Activated T-cell treated with anti-CD3 and anti-CD28 coated beads, Interleukin-2, amount 50 U/mL, for 1 hour (primary cell): ENCODE measurements at regions not wholly inside any gene's neighbourhood (a gene's known extent, or its start where the extent isn't known, plus 50 kb on each side); places are given as distances from the start of the nearest gene placed in this dataset.

Experiments
- DNase-seq: peaks from one replicate; pipeline ENCODE4 v3.0.0-alpha.2; 2020

- DNase-seq = no peak
Observed at GRCh38 chr5:173744551-173744950, 128.1 kb upstream of the BOD1 start.

- no peak for DNase-seq
Observed at GRCh38 chr5:173745123-173745522, 128.7 kb upstream of the BOD1 start.

DNA sequence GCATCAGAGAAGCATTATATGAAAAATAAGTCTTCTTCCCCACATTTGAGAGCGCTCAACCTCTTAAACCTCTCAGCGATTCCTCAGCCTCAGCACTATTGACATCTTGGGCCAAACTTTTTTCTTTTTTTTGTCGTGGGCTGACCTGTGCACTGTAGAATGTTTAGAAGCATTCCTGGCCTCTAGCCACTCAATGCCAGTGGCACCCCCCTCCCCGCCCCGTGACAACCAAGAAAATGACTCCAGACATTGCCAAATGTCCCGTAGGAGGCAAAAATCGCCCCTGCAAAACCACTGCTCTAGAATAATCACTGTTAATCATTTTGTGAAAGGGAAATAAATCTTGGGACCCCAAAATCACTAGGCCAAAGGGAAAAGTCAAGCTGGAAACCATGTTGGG lies 129.1 kb upstream of the BOD1 start:
- DNase-seq = no peak

DNA sequence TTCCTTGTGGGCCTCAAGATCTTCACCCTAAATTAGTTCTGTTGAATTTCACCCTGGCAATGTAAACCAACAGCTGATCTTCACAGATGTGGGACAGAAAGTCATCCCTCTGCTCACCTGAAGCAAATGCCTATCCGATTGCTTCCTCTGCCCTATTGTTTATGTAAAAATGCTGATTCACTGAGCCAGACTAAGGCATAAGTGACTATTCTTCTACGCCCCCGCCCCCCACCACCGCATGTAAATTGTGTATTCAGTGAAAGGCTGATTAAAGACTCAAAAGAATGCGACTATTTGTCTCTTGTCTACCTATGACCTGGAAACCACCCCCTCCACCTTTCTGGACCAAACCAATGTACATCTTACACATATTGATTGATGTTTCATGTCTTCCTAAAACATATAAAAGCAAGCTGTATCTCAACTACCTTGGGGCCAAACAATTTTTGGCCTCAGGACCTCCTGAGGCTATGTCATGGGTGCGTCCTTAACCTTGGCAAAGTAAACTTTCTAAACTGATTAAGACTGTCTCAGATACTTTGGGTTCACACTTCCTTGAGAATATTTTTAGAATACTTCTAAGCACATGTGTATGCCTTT lies 129.7 kb upstream of the BOD1 start:
- no peak for DNase-seq

- DNase-seq = no peak
Observed at GRCh38 chr5:173747876-173748275, 131.4 kb upstream of the BOD1 start.

GRCh38 chr5:173750538-173751265 lies 134.3 kb upstream of the BOD1 start:
- DNase-seq = no peak

GRCh38 chr5:173751266-173751600 lies 134.8 kb upstream of the BOD1 start:
- DNase-seq = no peak

DNA sequence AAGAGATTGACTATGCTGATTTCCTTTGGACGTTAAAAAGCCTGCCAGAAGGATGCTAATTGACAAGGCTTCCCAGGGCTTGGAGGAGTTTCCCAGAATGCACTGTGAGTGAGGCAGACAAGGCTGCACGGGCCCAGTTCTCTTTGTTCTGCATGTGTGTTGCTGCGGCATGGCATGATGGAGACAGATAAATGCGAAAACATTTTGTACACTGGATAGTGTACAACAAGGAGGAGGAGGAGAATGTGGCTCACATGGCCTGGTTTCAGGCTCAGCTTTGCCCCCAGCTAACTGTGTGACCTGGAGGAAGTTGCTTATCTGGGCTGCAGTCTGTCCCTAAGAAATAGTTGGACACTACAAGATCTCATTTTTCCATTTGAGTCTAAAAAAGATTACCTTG lies 135.5 kb upstream of the CPEB4 start:
- no peak for DNase-seq

DNA sequence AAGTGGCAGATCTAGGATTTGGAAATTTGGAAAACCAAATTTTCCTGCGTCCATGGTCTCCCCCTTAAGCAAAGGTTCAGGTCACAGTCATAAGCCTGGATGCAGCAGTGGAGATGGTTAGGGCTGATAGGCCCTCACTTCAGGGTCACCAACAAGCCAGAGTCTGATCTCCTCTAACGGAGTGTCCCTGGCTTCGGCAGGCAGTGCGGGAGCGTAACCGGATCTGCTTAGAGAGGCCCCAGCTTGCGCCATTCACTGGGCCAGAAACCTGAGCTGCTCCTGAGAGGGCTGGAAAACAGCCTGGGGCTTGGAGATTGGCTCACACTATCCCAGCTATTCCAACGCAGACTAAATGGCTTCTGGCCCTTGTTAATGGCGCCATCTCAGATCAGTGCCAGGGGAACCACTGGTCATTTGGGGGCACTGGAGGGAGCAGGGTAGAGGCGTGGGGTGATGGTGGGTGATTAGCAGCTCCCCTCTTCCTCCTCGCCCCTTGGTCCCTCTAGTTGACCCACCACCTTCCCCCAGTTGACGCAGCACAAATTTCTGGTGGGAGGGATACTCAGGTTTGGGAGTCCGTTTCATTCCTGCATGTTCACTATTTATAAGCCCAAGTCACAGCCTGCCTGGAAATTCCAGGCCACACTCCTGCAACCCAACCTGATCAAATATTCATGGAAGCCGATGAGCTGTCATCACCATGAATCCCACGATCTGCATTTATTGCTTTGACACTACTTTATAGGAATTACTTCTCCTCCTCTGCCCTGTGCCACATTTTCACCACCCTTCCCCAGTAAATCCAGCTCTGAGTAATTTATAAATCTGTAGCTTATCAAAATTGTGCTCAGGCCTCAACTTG lies 134.6 kb upstream of the CPEB4 start:
- no peak for DNase-seq

DNA sequence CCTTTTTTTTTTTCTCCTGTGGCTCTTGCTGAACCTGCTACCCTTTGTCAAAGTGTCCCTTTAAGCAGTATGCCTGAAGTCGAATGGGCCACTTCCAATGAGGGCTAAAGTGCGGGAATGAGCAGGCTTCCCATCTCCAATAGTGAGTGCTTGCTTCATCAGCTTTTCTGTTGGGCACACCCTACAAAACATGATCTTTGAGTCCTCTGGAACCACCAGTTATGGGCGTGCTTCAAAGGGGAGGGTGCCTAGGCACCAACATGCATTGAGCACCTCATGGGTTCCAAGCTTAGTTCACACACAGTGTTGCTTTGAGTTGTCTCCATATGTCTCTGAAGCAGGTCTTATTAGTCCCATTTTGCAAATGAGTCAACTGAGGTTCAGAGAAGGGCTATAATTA lies 132.8 kb upstream of the CPEB4 start:
- DNase-seq = no peak

GRCh38 chr5:173757403-173758209 lies 130.5 kb upstream of the CPEB4 start:
- DNase-seq = no peak

GRCh38 chr5:173758676-173759075 lies 129.5 kb upstream of the CPEB4 start:
- DNase-seq = no peak

DNA sequence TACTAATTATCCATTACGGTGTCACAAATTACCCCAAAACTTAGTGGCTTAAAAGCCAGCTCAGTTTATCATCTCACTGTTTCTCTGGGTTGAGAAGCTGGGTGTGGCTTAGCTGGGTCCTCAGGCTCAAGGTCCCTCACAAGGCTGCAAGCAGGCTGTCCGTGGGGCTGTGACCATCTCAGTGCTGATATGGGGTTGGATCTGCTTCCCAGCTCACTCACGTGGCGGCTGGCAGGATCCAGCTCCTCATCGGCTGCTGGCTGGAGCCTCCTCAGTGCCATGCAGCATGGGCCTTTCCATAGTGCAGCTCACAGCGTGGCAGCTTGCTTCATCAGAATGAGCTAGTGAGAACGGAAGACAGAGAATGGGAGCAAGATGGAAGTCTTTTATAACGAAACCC lies 128.5 kb upstream of the CPEB4 start:
- DNase-seq = no peak

GRCh38 chr5:173760461-173761177 lies 127.5 kb upstream of the CPEB4 start:
- DNase-seq = no peak

DNA sequence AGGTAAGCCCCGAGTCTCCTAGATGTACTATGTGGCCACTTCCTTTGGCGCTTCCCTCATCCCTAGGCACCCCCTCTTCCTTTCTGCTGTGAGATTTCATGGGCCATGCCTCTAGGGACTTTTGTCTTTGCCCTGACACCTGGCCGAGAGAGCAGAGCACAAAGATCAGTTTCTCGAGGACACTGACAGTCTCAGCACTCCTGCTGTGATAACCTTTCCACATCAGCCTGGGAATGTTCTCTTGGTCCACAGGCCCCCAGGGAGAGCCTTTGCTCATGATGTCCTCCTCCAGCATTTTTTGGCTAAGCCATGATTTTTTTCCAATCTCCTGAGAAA lies 127.0 kb upstream of the CPEB4 start:
- DNase-seq = no peak

GRCh38 chr5:173762045-173762444 lies 126.1 kb upstream of the CPEB4 start:
- no peak for DNase-seq

DNA sequence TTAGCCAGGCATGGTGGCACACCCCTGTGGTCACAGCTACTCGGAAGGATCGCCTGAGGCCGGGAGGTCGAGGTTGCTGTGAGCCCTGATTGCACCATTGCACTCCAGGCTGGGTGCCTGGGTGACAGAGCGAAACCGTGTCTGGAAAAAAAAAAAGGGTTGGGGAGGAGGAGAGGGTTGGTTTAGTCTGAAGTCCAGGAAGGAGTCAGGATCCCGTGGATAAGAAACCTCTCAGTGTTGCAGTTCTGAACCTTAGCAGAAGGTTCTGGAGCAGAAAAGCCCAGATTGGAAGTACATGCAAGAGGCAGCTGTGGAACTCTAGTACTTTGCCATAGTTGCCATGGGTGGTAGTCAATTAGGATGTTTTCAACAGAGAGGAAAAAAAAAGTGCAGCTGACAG lies 125.2 kb upstream of the CPEB4 start:
- DNase-seq = no peak

DNA sequence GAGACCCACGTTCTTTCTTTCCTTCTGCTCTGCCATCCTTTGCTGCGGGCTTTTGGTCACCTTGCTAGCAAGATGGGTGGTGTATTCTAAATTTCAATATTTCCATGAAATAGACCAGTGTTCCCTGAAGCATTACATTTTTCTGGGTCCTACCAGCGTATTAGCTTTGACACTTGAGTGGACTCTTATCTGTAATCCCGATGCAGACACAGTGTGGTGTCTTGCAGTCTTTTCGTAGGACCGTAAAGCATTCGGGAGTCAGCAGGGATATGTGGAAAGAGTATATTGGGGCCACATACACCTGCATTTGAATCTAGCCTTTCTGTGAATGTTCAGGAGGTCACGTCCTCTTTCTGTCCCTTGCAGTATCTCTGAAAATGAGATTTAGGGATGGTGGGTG lies 124.7 kb upstream of the CPEB4 start:
- DNase-seq = no peak

DNA sequence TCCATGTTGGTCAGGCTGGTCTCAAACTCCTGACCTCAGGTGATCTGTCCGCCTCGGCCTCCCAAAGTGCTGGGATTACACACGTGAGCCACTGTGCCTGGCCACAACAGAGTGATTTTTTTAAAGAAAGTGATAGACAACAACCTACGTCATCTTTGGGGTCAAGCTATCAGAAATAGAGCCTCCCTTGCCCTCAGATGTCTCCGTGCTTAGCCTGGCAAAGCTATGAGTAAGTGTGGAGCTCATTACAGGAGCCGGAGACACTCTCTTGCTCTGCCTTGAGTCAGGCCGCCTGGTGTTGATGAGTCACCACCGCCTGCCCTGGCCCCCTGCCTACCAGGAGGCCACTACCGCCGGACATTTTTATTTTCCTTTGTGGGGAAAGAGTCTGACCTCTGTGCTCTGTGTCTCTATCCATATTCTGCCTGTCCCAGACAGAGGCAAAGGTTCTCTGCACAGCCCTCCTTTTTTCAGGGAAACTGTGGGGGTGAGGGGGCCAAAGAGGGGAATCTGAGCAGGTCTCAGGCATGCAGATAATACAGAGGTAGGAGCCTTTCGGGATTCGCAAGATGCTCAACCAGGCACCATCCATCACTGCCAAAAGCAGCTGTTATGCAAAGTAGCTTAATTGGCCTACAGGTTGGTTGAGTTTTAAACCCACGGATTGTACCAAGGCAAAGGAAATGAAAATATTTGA lies 123.7 kb upstream of the CPEB4 start:
- DNase-seq = no peak

GRCh38 chr5:173765029-173765644 lies 123.0 kb upstream of the CPEB4 start:
- no peak for DNase-seq

DNA sequence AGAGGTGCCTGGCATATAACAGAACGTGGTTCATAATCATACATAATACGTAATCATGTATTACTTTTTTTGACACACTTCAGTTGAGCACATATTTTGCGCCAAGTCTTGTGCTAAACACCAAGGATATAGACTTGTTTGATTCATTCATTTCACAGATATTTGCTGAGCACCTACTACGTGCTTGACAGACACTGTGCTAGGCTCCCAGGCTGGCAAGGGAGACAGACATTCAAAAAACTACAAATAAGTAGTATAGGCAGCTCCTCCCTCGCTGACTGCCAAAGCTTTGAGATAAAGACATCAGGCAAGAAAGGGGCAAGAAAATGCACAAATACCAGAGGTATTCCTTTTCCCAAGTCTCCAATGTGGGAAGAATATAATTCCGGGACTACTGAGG lies 122.5 kb upstream of the CPEB4 start:
- no peak for DNase-seq
